ENCODE measurements at regions not wholly inside any gene's neighbourhood (a gene's known extent, or its start where the extent isn't known, plus 50 kb on each side); places are given as distances from the start of the nearest gene placed in this dataset.
A peak's percentile ranks its signal among the peaks of the same experiment; 100 is the strongest.

- DNase-seq, result peak; percentile 3
These were observed 743.5 kb downstream of the ARAP2 start for GRCh38 chr4:35500812-35501211.

DNA sequence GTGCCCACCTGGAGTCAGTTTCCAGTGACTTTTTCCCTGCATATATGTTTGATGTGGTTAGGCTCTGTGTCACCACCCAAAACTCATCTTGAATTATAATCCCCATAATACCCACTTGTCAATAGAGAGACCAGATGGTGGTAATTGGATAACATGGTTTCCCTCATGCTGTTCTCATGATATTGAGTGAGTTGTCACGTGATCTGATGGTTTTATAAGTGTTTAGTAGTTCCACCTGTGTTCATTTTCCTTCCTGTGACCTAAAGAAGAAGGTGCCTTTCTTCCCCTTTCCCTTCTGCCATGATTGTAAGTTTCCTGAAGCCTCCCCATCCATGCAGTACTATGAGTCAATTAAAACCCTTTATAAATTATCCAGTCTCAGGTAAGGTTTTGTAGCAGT is 740.9 kb downstream of the ARAP2 start:
- no peak for DNase-seq

GRCh38 chr4:35506161-35506560 is 738.2 kb downstream of the ARAP2 start:
- no peak for DNase-seq

DNA sequence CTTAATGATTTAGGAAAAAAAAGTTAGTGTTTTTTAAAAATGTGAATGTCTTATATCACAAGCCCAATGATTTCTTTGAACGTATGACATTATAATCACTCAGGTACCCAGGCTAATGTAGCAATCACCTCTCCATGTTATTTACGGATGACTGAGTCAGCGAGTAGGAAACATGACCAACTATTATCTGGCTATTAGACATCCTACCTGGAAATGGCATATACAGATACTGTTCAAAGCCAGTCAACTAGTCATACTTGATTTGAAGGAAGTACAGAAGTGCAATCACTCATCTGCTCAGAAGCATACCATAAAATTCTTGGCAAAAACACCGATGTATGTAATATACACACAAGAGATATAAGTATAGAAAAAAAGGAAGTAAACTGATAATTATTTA is 732.5 kb downstream of the ARAP2 start:
- no peak for DNase-seq

GRCh38 chr4:35516102-35516501 is 728.2 kb downstream of the ARAP2 start:
- no peak for DNase-seq

DNA sequence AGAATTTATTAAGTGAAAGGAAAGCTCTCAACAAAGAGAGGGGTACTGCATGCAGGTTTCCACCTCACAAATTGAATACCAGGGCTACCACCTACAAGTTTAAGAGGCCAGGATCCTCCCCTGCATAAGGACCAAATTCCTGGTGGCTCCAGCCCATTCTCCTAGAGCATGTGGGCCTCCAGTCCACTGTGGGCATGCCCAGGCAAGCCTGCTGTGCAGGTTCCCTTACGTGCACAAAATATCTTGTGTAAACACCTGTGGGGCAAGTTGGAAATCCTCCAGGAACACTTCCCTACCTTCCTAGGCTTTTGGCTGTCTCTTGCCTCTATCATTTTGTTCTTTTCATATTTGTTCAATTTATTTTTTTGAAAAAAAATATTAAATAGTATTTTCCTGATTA is 724.3 kb downstream of the ARAP2 start:
- peak; percentile 36 for DNase-seq

DNA sequence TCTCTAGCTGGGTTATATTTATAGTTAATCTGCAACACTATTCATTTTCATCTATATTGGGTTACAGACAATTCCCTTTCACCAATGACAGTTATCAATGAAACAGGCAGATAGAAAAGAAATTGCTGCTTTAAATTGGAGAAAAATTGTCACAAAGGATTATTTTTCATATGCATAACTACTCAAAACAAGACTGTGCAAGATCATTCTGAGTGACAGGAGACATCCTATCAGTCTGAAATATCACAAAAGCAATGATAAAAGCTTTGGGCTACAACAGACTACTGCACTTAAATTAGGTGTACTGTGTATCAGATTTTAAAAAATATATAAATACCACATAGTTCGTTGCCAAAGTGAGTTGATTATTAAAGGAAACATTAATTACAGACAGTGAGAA is 722.6 kb downstream of the ARAP2 start:
- no peak for DNase-seq

DNA sequence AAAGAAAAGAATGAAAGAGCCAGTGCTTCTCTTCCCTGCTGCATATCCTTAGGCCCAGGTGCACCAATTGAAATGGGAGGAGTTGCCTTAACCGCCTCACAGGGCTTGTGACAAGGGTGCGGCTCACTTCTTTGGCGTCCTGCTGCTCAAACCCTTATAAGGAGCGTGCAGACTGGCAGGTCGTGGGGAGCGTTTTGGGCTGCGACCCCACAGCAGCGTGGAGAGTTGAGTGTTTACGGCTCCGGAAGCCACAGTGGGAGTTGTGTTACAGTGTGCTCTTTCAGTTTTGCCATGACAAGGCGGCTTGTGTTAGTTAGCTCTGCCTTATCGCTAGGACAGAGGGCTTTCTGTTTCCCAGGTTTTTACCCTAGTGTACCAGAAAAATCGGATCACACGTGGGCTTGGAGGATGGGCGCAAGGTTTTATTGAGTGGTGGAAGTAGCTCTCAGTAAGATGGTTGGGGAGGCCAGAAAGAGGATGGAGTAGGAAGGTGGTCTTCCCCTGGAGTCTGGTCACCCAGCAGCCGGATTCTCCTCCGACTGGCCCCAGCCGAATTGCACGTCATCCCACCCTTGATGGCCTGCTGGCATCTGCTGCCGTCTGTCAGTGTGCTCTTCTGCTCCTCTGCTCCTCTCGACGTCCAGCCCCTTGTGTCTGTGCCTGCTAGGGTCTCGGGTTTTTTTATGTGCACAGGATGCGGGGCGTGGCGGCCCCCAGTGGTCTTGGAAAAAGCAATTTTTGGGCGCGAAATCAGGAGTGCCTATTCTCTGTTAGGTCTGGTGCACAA is 718.9 kb downstream of the ARAP2 start:
- DNase-seq, result no peak

DNA sequence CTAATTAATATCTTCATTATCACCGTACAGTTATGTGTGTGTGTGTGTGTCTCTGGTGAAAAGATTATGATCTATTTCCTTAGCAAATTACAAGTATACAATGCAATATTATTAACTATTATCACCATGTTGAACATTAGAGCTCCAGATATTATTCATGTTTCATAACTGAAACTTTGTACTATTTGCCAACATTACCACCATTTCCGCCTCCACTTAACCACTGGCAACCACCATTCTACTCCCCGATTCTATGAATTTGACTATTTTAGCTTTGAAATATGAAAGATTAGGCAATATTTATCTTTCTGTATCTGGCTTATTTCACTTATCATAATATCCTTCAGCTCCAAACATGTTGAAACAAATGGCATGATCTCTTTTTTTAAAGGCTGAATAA is 717.9 kb downstream of the ARAP2 start:
- no peak for DNase-seq

- DNase-seq, result no peak
These were observed 709.4 kb downstream of the ARAP2 start for GRCh38 chr4:35534962-35535361.

DNA sequence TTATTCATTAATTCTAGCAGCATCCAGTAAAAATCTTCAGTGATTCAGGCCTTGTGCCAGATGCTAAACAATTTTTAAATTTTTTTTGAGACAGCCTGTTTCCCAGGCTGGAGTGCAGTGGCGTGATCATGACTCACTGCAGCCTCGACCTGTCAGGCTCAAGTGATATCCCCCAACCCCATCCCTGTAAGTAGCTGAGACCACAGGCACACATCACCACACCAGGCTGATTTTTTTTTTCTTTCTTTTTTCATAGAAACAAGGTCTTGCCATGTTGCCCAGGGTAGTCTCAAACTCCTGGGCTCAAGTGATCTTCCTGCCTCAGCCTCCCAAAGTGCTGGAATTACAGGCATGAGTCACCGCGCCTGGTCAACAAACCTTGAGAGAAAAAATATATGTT is 705.5 kb downstream of the ARAP2 start:
- DNase-seq, result no peak

GRCh38 chr4:35539404-35540055 is 704.8 kb downstream of the ARAP2 start:
- DNase-seq, result no peak

GRCh38 chr4:35541146-35541887 is 703.0 kb downstream of the ARAP2 start:
- DNase-seq, result no peak

GRCh38 chr4:35541888-35542213 is 702.5 kb downstream of the ARAP2 start:
- DNase-seq, result no peak

DNA sequence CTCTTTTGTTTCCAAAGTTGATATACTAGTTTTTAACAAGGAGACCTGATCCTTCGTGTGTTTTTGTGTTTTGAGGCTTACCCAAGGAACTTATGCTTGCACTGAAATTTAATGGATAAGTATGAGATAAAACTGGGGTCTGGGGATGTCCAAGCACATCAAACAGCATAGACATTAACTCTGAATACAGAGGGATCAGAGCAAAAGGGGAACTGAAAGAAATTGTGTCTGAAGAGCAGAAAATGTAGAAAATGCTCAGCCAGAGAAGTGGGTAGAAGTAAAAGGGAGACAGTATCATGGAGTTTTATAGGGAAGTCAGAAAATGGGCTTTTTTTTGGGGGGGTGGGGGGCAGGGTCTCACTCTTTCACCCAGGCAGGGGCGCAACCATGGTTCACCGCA is 695.4 kb downstream of the ARAP2 start:
- no peak for DNase-seq

DNA sequence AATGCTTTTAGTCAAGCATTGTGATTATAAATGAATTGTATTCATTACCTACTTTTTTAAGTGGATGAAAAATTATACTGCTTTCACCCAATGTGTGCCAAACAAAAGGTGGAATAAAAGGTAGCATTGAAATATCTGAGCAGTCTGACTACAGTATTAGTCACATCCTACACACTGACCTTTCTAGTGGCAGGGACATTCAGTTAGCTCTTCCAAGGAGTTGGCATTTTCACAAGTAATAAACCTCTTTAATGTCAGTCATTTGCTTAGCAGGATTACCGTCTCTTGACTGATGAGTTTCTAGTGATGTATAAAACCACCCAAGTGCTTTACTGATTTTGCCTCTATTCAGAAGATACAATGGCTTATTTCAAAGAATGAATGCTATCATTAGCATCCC is 687.9 kb downstream of the ARAP2 start:
- DNase-seq, result no peak

- no peak for DNase-seq
These were observed 684.6 kb downstream of the ARAP2 start for GRCh38 chr4:35559559-35560365.

DNA sequence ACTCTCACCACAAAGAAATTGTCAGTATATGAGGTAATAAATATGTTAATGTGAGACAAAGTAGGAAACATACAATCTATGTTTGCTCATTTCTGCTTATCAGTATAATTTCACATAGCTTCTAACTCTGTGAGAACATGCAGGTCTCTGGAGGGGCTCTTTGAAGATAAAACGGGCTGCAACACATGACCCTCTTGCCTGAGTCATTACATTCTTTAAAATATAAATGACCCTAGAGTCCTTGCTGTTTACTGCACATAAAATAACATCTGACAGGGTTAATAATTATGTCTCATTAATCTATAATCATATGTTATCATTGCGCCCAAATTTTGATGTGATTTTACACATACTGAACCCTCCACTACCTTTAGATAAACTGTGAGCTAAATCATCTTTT is 681.5 kb downstream of the ARAP2 start:
- no peak for DNase-seq

- no peak for DNase-seq
These were observed 678.7 kb downstream of the ARAP2 start for GRCh38 chr4:35565640-35566039.

- no peak for DNase-seq
These were observed 653.3 kb downstream of the ARAP2 start for GRCh38 chr4:35591035-35591434.

DNA sequence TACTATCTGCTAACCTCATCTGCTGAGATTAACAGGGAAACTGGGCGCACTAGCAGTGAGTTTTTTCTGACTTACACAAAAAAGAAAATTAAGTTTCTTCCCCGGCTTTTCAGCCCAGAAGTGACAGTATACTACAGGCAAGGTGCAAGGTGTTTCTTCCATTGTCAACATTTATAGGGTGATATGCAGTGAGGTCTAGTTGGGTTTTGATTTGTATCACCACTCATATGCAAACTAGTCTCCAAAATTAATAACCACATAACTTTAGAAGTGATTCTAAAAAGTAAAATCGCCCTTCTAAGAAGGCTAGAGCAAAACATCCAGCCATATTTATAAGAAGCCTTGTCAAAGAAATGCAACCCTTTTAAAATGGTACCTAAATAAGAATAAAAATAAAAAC is 640.1 kb downstream of the ARAP2 start:
- no peak for DNase-seq

DNA sequence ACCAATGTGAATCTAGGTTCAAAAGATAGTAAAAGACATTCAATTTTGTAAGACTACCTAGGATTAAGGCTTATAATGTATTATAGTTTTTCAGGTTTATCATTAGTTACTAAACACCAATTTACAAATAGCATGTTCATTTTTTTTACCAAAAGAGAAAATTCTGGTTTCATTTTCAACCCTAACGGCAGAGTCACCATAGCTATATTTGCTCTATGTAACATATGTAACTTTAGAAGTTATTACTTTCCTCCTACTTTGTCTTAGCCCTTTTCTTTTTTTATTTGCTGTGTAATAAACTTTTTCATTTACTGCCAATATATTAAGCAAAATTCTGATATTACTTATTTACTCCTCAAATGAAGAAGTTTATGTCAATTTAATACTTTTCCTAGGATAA is 639.6 kb downstream of the ARAP2 start:
- no peak for DNase-seq

DNA sequence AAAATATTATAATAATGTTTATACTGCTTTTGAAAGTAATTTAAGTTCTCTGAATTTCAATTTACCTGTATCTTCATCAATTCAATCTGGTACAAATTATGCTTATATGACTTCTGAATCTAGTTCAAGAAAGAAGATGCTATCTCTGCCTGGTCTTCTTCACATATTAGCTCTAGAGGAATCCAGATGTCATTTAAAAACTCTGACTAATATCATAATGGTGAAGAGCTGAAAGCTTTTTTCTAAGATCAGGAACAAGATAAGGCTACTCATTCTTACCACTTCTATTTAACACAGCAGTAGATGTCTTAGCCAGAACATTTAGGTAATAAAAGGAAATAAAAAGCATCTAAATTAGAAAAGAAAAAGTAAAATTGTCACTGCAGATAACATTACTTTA is 636.1 kb downstream of the ARAP2 start:
- DNase-seq, result no peak
